ENCODE measurements at regions not wholly inside any gene's neighbourhood (a gene's known extent, or its start where the extent isn't known, plus 50 kb on each side); places are given as distances from the start of the nearest gene placed in this dataset.
"Not testable (repeated sequence)": the region's sequence is repeated elsewhere in the genome, so short reads cannot be mapped to it uniquely, and the experiment has no call there.

GRCh38 chr3:193923958-193924357 is 212.0 kb upstream of the HES1 start:
- not testable (repeated sequence) for TF ChIP-seq CTCF, POLR2AphosphoS5 (IDR thresholded peaks at IDR 0.05)
